ENCODE measurements at regions not wholly inside any gene's neighbourhood (a gene's known extent, or its start where the extent isn't known, plus 50 kb on each side); places are given as distances from the start of the nearest gene placed in this dataset.

GRCh38 chr17:72512649-72513556 is 392.1 kb downstream of the SOX9 start:
- no peak for TF ChIP-seq CTCF (IDR thresholded peaks at IDR 0.05; ENCODE audit: low read length)
- TF ChIP-seq EZH2phosphoT487 (IDR thresholded peaks at IDR 0.05; ENCODE audit: low read length), result no peak
- no peak for TF ChIP-seq EZH2 (optimal IDR thresholded peaks at IDR 0.05; ENCODE audit: low read depth, low read length)
